HepG2 (cell line): ENCODE measurements at regions not wholly inside any gene's neighbourhood (a gene's known extent, or its start where the extent isn't known, plus 50 kb on each side); places are given as distances from the start of the nearest gene placed in this dataset.

ENCODE experiments used
- ATF4 ChIP-seq, 2 experiments: fragments of 450-650 bp in 1 of 2; sonication (generic) in 1 of 2; formaldehyde crosslinking; IDR thresholded peaks; 2 replicates each; pipeline versions ENCODE4 v1.5.0 to v1.8.0; 2020 to 2022; ENCODE audit warnings: mild to moderate bottlenecking in 1 of 2, missing genetic modification reagents in 1 of 2
- JUNB ChIP-seq: sonication (generic); formaldehyde crosslinking; IDR thresholded peaks from 2 replicates; pipeline ENCODE4 v1.8.0; 2022; ENCODE audit warnings: missing genetic modification reagents, mild to moderate bottlenecking, borderline replicate concordance
- MAFG ChIP-seq: sonication (generic); formaldehyde crosslinking; IDR thresholded peaks from 2 replicates; pipeline ENCODE4 v1.5.1; 2020; ENCODE audit warnings: mild to moderate bottlenecking, missing genetic modification reagents
- NCOA5 ChIP-seq: sonication (generic); formaldehyde crosslinking; IDR thresholded peaks from 2 replicates; pipeline ENCODE4 v1.4.0; 2020; ENCODE audit warnings: missing genetic modification reagents
- POLR2A ChIP-seq, 2 experiments: IDR thresholded peaks; 2 replicates each; pipeline ENCODE4 v1.6.1; 2011; ENCODE audit warnings: low read depth in 2 of 2, low read length in 2 of 2, mild to moderate bottlenecking in 1 of 2, moderate library complexity in 1 of 2; ENCODE audit not compliant: insufficient read depth in 1 of 2
- TIGD3 ChIP-seq: sonication (generic); formaldehyde crosslinking; IDR thresholded peaks from 2 replicates; pipeline ENCODE4 v1.5.1; 2020; ENCODE audit warnings: mild to moderate bottlenecking, missing genetic modification reagents, borderline replicate concordance
- ZBTB34 ChIP-seq: sonication (generic); formaldehyde crosslinking; IDR thresholded peaks from 2 replicates; pipeline ENCODE4 v1.8.0; 2022; ENCODE audit warnings: mild to moderate bottlenecking, missing genetic modification reagents
- ZNF136 ChIP-seq: sonication (generic); formaldehyde crosslinking; IDR thresholded peaks from 2 replicates; pipeline ENCODE4 v1.8.1; 2022; ENCODE audit warnings: low read depth, mild to moderate bottlenecking, moderate library complexity, missing genetic modification reagents
- ZNF510 ChIP-seq: sonication (generic); formaldehyde crosslinking; IDR thresholded peaks from 2 replicates; pipeline ENCODE4 v1.4.0; 2020; ENCODE audit warnings: low read depth, mild to moderate bottlenecking, missing genetic modification reagents
- ZNF670 ChIP-seq: sonication (generic); formaldehyde crosslinking; IDR thresholded peaks from 2 replicates; pipeline ENCODE4 v1.8.0; 2022; ENCODE audit warnings: mild to moderate bottlenecking, missing genetic modification reagents, borderline replicate concordance
- ZNF784 ChIP-seq: sonication (generic); formaldehyde crosslinking; IDR thresholded peaks from 2 replicates; pipeline ENCODE4 v1.5.1; 2020; ENCODE audit warnings: missing genetic modification reagents, mild to moderate bottlenecking, borderline replicate concordance

GRCh38 chr3:70729845-70730244 is 417.4 kb upstream of the MDFIC2 start:
- TF ChIP-seq ZNF670 (CRISPR knock-in tag), result no peak
- no peak for TF ChIP-seq MAFG (CRISPR knock-in tag)
- TF ChIP-seq ATF4 (CRISPR knock-in tag; IDR thresholded peaks at IDR 0.05), result no peak
- no peak for TF ChIP-seq ZNF510 (CRISPR knock-in tag)
- TF ChIP-seq ZNF784 (CRISPR knock-in tag), result no peak
- no peak for TF ChIP-seq TIGD3 (CRISPR knock-in tag)
- no peak for TF ChIP-seq NCOA5 (CRISPR knock-in tag)
- TF ChIP-seq ZBTB34 (CRISPR knock-in tag), result no peak
- no peak for TF ChIP-seq ZNF136
- TF ChIP-seq JUNB (CRISPR knock-in tag), result no peak
- no peak for TF ChIP-seq POLR2A (IDR thresholded peaks at IDR 0.05; ENCODE audit: insufficient read depth in 1 of 2, low read depth in 2 of 2, low read length in 2 of 2)
